HG02943 (cell line): ENCODE measurements at regions not wholly inside any gene's neighbourhood (a gene's known extent, or its start where the extent isn't known, plus 50 kb on each side); places are given as distances from the start of the nearest gene placed in this dataset.
"Not testable (repeated sequence)": the region's sequence is repeated elsewhere in the genome, so short reads cannot be mapped to it uniquely, and the experiment has no call there.

ENCODE experiments used
- ATAC-seq: cut with Tn5 transposase; IDR thresholded peaks from one replicate; pipeline ENCODE4 v1.9.1; 2021; ENCODE audit warnings: mild to moderate bottlenecking, low read depth, moderate library complexity; ENCODE audit not compliant: unreplicated experiment

DNA sequence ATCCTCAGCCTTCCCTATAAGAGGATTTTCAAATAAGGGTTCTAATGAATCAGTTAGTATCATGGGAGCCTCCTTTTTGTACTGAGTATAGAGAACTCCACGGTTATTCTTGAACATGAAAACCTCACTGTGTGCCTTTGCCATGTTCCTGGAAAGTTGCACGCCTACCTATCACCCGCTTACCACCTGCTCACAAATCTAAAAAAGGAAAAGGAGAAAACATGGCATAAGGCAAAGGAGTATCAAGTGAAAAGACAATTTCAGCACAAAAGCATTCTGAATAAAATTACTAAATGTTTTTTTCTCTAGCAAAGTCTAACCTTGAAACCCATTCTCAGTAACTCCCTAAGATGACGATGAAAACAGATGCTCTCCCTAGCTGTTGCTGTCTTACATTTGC is 511.8 kb upstream of the API5 start:
- ATAC-seq: no peak

DNA sequence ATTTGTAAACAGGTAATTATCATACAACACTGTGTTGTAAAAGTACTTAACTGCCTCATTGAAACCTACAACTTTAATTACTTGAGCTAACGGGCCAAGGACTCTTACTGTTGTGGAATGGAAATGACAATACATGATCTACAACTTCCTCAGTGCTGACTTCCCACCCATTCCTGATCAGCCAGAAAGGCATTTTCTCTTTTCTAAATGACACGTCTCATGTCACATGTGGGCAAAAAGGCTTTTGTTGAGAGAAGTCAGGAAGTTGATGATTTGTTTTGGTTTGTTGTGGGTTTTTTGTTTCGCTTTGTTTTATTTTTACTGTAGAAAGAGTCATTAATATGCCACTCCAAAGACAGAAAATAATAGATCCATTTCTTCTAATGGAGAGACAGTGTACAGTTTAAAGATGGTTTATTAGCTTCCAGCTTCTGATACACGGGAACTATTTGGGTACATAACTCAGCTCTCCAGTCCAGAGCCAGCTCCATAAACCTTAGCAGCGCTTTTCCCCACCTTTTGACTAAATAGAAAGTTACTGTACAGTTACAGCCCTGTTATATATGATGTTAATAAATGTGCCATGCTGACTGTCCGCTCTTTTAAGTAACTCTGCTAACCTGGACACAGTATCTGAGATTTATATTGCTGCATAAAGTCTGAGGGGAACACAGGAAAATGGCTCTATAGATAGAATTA is 509.4 kb upstream of the API5 start:
- no peak for ATAC-seq

DNA sequence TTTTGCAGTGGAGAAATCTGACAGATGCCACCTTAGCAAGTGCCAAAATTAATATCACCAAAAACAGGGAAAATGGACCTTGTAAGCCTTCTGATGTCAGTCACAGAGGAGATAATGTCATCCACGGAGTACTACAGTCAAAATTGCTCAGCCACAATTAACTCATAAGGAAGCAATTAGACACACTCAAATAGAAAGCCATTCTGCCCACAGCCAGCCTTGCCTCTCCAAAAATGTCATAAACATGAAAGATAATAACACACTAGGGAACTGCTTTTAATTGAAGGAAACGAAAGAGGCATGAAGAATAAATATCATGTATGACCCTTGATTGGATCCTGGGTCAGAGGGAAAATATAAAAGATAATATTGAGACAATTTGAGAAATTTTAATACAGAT is 505.6 kb upstream of the API5 start:
- no peak for ATAC-seq

DNA sequence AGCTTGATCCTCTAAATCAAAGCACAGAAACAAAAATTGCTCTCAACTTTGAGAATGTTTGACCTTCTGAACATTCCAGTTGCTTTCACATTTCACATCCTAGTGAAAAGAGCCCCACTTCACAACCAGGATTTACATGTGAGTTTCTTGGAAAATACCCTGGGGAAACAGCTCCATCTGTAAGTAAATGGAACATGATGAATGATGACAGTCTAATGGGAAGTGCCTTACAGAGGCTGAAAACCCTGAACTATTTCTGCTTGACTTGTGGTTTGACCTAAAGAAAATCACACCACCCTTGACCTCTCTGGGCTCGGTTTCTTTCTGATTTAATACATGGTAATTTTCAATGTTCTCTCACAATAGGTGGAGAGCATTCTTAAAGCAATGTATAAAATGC is 499.4 kb upstream of the API5 start:
- no peak for ATAC-seq

DNA sequence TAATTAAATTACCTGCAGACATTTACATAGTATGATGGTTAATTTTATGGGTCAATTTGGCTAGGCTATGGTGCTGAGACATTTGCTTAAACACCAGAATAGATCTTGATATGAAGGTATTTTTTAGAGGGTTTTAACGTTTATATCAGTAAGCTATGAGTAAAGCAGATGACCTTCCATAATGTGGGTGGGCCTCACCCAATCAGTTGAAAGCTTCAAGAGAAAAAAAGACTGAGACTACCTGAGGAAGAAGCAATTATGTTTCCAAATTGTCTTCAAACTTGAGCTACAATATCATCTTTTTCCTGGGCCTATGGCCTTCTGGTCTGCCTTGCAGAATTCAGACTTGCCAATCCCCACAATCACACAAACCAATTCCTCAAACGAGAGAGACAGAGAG is 498.8 kb upstream of the API5 start:
- ATAC-seq: no peak

DNA sequence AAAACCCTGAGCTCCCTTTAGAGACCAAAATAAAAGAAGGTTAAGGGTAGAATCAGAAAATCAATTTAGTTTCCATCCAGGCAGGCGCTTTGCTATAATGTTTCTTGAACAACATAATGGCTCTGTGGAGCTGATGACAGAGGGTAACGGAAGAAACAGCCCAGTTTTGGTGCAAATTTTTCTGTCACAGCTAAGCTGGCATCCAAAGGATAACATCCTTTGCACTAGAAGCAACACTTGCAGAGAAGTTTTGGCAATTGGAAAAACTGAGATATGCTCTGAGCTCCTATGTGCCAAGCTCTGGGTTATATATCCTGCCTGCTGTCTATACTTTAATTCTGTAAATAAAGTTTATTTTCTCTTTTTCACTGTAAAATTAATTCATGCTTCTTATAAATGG is 495.3 kb upstream of the API5 start:
- ATAC-seq: no peak

DNA sequence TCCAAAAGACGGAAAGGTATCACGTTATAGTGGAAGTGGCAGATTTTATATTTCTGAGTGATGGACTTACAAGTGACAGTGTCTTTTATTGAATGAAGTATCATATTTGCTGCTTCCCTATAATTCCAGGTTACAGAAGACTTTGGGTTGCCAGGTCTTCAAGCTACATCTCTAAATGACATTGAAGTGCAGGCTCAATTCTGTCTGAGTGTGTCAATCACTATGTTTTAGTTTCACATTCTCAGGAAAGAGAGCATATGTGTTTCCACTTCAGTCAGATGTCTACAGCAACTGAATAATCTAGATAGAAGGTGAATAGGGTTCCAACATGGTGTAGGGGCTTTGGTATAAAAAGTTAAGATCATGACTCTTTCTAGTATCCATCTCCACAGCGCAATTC is 492.7 kb upstream of the API5 start:
- no peak for ATAC-seq

DNA sequence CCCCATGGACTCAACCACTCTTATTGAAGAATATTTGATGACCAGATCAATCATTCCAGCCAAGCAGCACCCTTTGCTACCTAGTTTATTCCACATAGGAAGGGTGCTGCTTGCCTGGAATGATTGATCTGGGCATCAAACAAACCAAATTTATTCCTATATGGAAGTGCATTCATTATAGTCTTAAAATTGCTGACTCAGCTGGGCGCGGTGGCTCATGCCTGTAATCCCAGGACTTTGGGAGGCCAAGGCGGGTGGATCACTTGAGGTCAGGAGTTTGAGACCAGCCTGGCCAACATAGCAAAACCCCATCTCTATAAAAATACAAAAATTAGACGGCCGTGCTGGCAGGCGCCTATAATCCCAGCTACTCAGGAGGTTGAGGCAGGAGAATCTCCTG is 489.6 kb upstream of the API5 start:
- not testable (repeated sequence) for ATAC-seq

DNA sequence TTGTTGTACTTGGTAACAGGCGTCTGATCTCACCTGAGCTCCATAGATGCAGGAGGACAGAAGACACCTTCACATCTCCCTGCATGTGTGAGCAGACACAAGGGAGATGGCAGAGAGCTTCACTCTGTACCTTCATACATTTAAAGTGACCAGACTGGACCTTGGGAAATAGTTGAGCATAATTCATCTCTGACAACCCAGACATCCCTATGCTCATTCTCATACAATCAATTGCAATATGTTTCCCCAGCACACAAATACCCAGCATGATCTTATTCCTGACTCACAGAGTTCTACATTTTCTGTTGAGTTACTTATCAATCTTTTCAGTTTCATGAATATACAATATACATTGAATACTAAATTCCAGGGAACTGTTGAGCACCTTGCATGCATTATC is 488.2 kb upstream of the API5 start:
- no peak for ATAC-seq

DNA sequence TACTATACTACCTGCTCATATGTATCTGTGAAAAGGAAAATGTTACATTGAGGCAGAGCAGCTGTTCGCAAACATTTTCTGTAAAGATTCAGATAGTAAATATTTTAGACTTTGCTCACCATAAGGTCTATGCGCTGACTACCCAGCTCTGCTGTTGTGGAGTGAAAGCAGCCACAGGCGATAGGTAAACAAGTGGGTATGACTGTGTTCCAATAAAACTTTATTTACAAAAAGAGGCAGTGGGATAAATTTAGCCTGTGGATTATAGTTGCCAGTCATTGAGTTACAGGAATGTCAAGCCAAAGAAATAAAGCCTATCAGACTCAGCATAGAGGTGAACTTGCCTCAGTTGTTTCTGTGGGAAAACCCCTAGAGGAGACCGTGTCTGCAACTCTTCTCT is 487.7 kb upstream of the API5 start:
- no peak for ATAC-seq

DNA sequence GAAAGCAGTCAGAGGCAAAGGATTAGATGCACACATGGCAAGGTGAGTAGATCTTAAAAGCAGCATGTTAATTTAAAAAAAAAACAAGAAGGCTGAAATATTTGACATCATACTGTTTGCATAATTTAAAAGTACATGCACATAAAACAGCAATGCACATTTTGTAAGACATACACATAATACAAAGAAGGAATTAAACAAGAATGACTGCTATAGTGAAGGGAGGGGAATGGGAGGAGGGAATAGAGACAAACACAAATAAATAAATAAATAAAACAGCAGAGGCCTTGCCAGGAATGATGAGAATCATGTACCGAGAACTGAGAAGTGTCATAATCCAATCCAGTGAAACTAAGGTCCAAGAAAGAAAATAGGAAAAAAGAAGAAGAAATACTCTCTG is 486.2 kb upstream of the API5 start:
- ATAC-seq: no peak

DNA sequence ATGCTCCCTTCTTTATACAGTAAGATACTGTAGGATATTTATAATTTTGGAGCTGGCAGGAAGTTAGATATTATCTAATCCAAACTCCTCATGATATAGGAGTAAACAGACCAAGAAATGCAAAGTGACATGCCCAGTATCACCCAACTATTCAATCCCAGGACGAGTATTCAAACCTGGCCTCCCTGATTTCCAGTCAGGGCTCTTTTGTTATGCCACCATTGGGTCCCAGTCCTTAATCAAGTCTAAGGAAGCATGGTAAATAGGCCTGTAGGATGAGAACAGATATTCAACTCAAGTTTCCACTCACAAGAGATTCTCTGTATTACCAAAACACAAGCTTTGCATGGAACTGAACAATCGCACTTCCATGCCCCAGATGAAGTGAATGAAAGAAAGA is 484.0 kb upstream of the API5 start:
- ATAC-seq: no peak

DNA sequence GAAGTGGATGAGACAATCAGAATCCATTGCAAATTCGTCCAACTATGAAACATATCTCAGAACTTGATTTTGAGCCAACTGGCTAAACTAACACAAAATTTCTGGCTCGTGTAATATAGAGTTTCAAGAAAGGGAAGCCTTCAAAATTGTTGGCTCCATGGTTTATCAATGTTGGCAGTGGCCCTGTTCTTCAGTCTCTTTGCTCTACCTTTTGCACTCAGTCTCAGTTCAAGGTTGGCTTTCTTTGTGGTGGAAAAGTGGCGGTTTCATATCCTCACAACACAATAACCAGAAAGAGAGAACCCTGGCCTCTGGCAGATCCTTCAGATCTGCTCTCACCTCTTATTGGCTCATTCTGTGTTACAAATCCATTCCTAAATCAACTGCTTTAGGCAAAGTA is 473.8 kb upstream of the API5 start:
- ATAC-seq: no peak

DNA sequence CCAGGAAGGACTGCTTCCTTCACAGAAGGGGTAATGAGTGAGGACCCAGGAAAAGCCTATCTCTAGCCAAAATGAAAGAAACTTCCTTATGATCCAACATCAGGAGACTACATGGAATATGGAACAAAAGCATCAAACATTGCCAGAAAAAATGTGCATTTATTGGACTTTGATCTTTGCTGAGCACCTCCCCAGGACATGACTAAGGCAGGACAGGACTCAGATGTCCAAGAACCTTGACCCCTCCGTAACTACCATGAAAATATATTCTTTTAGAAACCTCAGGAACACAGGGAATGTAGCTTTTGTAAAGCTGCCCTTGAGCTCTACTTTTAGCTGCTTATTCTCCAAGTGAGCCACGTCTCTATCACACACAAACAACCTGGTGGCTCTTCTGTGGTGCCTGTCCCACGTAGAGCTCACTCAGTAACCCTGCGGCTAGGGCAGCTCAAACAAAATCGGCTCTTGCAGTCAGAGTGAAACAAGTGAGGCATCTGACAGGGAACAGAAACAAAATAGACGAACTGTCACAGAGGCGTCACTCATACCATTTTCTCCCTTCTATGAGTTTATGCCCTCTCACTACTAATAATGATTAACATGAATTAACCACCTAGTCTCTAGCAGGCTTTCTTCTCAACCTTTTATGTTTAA is 471.5 kb upstream of the API5 start:
- ATAC-seq: peak; percentile 93

DNA sequence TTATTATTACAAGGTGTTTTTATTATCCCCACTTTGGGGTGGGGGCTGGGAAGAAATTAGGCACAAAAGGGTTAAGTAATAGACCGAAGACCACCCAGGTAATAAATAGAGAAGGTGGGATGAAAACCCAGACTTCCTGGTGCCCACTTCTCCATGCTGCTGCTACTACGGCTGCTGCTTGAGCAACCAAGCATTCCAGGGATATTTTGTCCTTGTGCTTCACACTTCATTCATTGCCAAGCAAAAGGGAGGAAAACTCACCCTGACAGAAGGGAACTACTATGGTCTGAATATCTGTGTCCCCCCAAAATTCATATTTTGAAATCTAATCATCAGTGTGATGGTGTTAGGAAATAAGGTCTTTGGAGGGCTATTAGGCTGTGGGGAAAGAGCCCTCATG is 470.9 kb upstream of the API5 start:
- no peak for ATAC-seq

DNA sequence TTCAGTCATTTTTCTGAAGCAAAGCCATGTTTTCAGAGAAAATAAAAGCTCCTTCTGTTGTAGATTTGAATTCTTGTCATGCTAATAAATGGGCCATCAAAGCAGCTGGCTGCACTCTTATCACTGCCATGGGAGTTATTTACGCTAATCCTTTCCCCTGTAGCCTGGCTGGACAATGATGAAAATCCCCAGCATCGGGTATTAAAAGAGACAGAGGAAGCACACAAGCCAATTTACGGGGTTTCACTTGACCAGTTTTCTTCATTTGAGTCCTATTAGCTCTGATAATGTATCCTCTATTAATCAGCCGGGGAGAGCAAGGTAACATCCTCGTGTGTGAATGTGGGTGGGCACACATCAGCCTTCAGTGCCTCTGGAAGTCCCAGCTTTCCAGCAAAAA is 470.2 kb upstream of the API5 start:
- no peak for ATAC-seq

DNA sequence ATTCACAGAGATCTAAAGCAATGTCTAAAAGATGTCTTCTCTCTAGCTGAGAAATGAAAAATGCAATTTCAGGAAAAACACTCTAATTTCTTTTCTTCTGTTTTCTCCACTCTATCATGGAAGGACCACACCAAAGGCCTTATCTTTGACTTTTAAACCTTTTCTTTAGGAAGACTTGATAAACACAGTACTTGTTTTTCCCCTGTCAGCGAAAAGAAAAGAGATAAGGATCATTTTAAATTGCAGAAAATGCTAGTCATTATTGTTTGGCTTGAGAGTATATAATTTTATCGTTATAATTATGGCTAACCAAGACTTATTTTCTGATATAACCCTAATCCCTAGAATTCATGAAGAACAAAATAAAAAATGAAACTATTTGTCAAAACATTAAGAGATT is 462.4 kb upstream of the API5 start:
- no peak for ATAC-seq

DNA sequence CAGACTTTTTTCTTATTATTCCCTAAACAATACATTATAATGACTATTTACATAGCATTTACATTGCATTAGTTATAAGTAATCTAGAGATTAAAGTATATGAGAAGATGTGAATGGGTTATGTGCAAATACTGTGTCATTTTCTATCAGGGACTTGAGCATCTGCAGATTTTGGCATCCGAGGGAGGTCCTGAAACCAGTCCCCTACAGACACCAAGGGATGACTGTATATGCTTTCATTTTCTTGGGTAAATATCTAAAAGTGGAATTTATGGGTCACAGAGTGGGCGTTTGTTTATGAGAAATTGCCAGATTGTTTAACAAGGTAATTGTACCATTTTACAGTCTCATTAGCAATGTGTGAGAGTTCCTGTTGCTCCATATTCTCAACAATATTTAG is 454.5 kb upstream of the API5 start:
- no peak for ATAC-seq

DNA sequence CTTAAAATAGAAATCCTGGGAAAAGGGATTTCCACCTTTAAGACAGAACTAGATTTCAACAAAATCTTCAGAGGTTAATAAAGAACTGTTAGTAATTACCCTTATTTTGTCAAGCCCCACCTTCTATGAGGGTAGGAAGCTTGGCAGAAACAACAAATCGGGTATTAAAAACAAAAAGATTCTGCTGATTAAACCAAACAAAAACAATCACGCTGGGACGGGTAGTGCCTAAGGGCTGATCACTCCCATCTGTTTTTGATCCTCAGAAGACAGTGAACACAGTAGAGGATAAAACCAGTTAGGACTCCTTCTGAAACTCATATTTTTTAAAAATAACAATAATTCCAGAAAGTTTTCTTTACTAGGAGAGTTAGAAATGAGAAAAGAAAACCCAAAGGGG is 441.3 kb upstream of the API5 start:
- no peak for ATAC-seq

DNA sequence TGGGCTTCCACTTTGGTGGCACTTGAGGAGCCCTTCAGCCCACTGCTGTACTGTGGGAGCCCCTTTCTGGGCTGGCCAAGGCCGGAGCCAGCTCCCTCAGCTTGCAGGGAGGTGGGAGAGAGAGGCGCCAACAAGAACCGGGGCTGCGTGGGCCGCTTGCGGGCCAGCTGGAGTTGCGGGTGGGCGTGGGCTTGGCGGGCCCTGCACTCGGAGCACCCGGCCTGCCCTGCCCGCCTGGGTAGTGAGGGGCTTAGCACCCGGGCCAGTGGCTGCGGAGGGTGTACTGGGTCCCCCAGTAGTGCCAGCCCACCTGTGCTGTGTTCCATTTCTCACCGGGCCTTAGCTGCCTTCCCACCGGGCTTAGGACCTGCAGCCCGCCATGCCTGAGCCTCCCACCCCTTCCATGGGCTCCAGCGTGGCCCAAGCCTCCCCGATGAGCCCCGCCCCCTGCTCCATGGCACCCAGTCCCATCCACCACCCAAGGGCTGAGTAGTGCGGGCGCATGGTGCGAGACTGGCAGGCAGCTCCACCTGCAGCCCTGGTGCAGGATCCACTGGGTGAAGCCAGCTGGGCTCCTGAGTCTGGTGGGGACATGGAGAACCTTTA is 437.9 kb upstream of the API5 start:
- ATAC-seq: not testable (repeated sequence)

DNA sequence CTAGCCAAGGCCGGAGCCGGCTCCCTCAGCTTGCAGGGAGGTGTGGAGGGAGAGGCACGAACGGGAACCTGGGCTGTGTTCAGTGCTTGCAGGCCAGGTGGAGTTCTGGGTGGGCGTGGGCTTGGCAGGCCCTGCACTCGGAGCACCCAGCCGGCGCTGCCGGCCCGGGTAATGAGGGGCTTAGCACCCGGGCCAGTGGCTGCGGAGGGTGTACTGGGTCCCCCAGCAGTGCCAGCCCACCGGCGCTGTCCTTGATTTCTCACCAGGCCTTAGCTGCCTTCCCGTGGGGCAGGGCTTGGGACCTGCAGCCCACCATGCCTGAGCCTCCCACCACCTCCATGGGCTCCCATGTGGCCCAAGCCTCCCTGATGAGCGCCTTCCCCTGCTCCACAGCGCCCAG is 430.5 kb upstream of the API5 start:
- not testable (repeated sequence) for ATAC-seq

DNA sequence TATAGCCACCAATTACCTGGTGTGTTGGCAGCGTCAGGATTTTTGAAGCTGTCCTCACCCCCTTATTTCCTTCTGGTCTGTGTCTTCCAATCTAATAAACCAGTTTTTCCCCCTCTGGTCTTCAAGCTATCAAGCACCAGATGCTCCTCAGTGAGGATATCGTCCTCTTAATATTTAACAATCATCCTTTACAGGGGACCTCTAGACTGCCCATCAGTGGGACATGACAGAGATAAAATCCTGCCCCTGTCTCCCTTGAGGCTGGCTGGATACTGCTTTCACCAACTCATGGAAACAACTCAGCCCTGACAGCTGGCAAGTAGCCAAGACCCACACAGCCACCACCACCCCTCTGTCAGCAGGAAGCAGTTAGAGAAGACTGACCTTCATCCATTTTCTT is 421.0 kb upstream of the API5 start:
- ATAC-seq: no peak
